ENCODE measurements at regions not wholly inside any gene's neighbourhood (a gene's known extent, or its start where the extent isn't known, plus 50 kb on each side); places are given as distances from the start of the nearest gene placed in this dataset.

DNA sequence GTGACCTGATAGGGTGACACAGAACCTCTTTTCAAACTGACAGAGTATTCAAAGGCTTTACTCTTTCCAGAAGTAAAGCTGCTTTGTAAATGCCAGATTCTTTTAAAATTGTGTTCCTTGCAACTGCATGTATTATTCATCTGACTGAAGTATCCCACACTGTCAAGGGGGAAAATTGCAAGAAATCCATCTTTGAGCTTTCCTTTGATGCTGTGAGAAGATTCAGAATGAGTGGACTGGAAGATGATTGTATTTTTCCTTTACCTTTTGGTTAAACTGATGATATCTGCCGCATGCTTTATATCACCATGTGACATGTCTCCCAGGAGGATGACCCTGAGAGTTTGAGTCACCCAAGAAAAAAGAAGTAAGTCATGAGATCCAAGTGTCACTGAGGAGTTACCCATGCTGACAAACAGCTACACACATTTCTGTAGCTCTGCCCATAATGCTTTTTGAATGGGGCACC lies 250.8 kb upstream of the CBLB start:
- Histone ChIP-seq H3K4me1 (ENCODE audit: control extremely low read depth in 1 of 4, control insufficient read depth in 4 of 4, insufficient read depth in 4 of 4, low read length in 3 of 4) (no peaks in the 10 kb centered on the region), H3K27ac (ENCODE audit: insufficient read depth in 1 of 2, low read depth in 1 of 2, low read length in 2 of 2, poor library complexity in 1 of 2, severe bottlenecking in 2 of 2) (no peak overlapping the region), H3K27me3 (replicated peaks in 2 of 5; ENCODE audit: control insufficient read depth in 4 of 5, insufficient read depth in 5 of 5, low read length in 4 of 5) (no peaks in the 10 kb centered on the region), H3K36me3 (ENCODE audit: control insufficient read depth in 4 of 4, insufficient read depth in 4 of 4, low read length in 3 of 4) (no peaks in the 10 kb centered on the region), H3K9me3 (ENCODE audit: control extremely low read depth in 1 of 5, control insufficient read depth in 4 of 5, insufficient read depth in 2 of 5, low read depth in 1 of 5, low read length in 4 of 5) (no peaks in the 10 kb centered on the region), H3K4me3 (ENCODE audit: control insufficient read depth in 1 of 7, extremely low read depth in 1 of 7, insufficient read depth in 4 of 7, low read depth in 2 of 7, low read length in 6 of 7) (no peak overlapping the region)
- DNase-seq = no peak
- POLR2A ChIA-PET = no interaction called here
- CTCF ChIA-PET = interaction anchor here (0.9 kb wide), 1 partner anchor 9 kb away, joined by 5 read pairs; no protein-coding TSS in a partner anchor
- WGBS (ENCODE audit: insufficient coverage) = 100% methylated on average over 1 of the region's 1 CpG

DNA sequence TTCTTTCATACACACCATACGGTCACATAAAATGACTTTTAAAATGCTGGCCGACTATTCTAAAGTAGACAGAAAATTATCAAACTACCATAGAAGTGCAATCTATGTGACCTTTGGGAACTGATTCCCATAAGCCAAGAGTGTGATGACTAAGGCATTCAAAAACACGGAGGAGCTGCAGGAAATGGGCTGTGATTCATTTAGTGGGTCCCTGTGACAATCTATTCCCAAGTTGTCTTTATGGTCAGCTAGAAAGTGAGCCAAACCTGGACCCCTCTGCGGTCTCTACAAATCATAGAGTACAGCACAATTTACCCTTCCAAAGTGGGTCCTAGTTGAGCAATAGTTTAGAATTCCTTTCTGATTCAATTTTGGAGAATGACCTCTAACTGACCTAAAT lies 251.5 kb upstream of the CBLB start:
- POLR2A ChIA-PET = no interaction called here
- H3K27ac ChIP-seq (ENCODE audit: insufficient read depth in 1 of 2, low read depth in 1 of 2, low read length in 2 of 2, poor library complexity in 1 of 2, severe bottlenecking in 2 of 2) = no peak overlapping the region
- no peaks in the 10 kb centered on the region for H3K36me3 ChIP-seq (ENCODE audit: control insufficient read depth in 4 of 4, insufficient read depth in 4 of 4, low read length in 3 of 4)
- no peak overlapping the region for H3K4me3 ChIP-seq (ENCODE audit: control insufficient read depth in 1 of 7, extremely low read depth in 1 of 7, insufficient read depth in 4 of 7, low read depth in 2 of 7, low read length in 6 of 7)
- CTCF ChIA-PET = no interaction called here
- no peak for DNase-seq
- no peaks in the 10 kb centered on the region for H3K4me1 ChIP-seq (ENCODE audit: control extremely low read depth in 1 of 4, control insufficient read depth in 4 of 4, insufficient read depth in 4 of 4, low read length in 3 of 4)
- no peaks in the 10 kb centered on the region for H3K27me3 ChIP-seq (replicated peaks in 2 of 5; ENCODE audit: control insufficient read depth in 4 of 5, insufficient read depth in 5 of 5, low read length in 4 of 5)
- WGBS (ENCODE audit: insufficient coverage) = 90% methylated on average over 4 of the region's 4 CpGs
- H3K9me3 ChIP-seq (ENCODE audit: control extremely low read depth in 1 of 5, control insufficient read depth in 4 of 5, insufficient read depth in 2 of 5, low read depth in 1 of 5, low read length in 4 of 5) = no peaks in the 10 kb centered on the region

DNA sequence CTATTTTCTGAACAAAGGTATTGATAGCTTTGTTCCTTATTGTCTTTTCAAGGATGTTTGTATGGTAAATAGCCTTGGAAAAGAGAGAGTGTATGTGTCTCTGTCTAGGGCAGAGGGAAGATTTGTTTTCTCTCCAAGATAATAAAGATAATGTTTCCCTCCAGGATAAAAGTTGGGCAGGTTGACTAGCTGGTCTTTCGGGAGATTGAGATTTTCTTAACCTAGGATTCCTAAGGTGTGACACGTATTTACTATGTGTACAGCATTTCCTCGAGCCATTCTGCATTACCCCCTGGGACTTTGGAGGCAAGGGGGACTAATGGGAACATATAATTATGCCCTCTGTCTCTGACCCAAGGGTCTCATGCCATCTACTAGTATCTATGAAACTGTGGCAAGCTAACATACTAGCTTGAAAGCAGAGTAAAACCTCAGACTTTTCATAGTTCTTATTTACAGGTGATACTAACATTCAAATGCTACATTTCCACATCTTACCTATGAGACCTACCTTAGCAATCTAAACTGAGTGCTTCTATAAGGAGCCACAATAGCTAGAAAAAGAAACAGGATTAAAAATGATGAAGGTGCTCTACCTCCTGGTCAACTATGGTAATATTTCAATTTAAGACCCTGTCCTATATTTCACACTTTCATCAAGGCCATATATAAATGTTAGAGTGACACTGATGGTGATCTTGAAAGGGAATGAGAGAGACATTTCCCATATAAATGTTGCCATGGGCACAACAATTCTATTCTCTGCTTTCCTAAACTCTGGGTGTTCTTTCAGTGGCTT lies 252.9 kb upstream of the CBLB start:
- H3K4me3 ChIP-seq (ENCODE audit: control insufficient read depth in 1 of 7, extremely low read depth in 1 of 7, insufficient read depth in 4 of 7, low read depth in 2 of 7, low read length in 6 of 7) = no peak overlapping the region
- no peaks in the 10 kb centered on the region for H3K27me3 ChIP-seq (replicated peaks in 2 of 5; ENCODE audit: control insufficient read depth in 4 of 5, insufficient read depth in 5 of 5, low read length in 4 of 5)
- ChIA-PET POLR2A (no interaction called here), CTCF (interaction anchor here (0.6 to 0.8 kb wide), 3 partner anchors 350 to 487 kb away, joined by 3 read pairs; no protein-coding TSS in a partner anchor)
- 83% methylated on average over 1 of the region's 3 CpGs for WGBS (ENCODE audit: insufficient coverage)
- no peaks in the 10 kb centered on the region for H3K36me3 ChIP-seq (ENCODE audit: control insufficient read depth in 4 of 4, insufficient read depth in 4 of 4, low read length in 3 of 4)
- no peaks in the 10 kb centered on the region for H3K9me3 ChIP-seq (ENCODE audit: control extremely low read depth in 1 of 5, control insufficient read depth in 4 of 5, insufficient read depth in 2 of 5, low read depth in 1 of 5, low read length in 4 of 5)
- H3K4me1 ChIP-seq (ENCODE audit: control extremely low read depth in 1 of 4, control insufficient read depth in 4 of 4, insufficient read depth in 4 of 4, low read length in 3 of 4) = no peaks in the 10 kb centered on the region
- H3K27ac ChIP-seq (ENCODE audit: insufficient read depth in 1 of 2, low read depth in 1 of 2, low read length in 2 of 2, poor library complexity in 1 of 2, severe bottlenecking in 2 of 2) = no peak overlapping the region
- no peak for DNase-seq

DNA sequence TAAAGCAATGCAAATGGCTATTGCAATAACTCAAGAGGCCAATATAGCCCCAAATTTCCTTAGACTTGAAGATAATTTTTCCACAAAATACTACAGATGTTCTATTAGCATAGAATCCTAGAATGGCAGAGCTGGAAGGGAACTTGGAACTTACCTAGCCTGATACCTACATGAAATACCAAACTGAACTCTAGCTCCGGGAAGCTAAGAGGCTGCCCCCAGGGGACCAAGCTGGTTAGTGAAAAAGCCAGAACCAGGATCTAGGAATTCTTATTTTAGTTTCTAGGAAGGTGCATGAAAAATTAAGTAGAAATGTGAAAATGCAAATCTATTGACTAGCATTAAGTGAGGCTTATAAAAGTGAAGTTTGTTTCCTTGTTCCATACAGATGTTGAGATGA lies 256.0 kb upstream of the CBLB start:
- H3K4me3 ChIP-seq (ENCODE audit: control insufficient read depth in 1 of 7, extremely low read depth in 1 of 7, insufficient read depth in 4 of 7, low read depth in 2 of 7, low read length in 6 of 7) = no peak overlapping the region
- ChIA-PET POLR2A (no interaction called here), CTCF (no interaction called here)
- no peaks in the 10 kb centered on the region for H3K36me3 ChIP-seq (ENCODE audit: control insufficient read depth in 4 of 4, insufficient read depth in 4 of 4, low read length in 3 of 4)
- 100% methylated on average over 1 of the region's 1 CpG for WGBS (ENCODE audit: insufficient coverage)
- H3K9me3 ChIP-seq (ENCODE audit: control extremely low read depth in 1 of 5, control insufficient read depth in 4 of 5, insufficient read depth in 2 of 5, low read depth in 1 of 5, low read length in 4 of 5) = no peaks in the 10 kb centered on the region
- DNase-seq = no peak
- H3K27me3 ChIP-seq (replicated peaks in 2 of 5; ENCODE audit: control insufficient read depth in 4 of 5, insufficient read depth in 5 of 5, low read length in 4 of 5) = no peaks in the 10 kb centered on the region
- no peak overlapping the region for H3K27ac ChIP-seq (ENCODE audit: insufficient read depth in 1 of 2, low read depth in 1 of 2, low read length in 2 of 2, poor library complexity in 1 of 2, severe bottlenecking in 2 of 2)
- no peaks in the 10 kb centered on the region for H3K4me1 ChIP-seq (ENCODE audit: control extremely low read depth in 1 of 4, control insufficient read depth in 4 of 4, insufficient read depth in 4 of 4, low read length in 3 of 4)

DNA sequence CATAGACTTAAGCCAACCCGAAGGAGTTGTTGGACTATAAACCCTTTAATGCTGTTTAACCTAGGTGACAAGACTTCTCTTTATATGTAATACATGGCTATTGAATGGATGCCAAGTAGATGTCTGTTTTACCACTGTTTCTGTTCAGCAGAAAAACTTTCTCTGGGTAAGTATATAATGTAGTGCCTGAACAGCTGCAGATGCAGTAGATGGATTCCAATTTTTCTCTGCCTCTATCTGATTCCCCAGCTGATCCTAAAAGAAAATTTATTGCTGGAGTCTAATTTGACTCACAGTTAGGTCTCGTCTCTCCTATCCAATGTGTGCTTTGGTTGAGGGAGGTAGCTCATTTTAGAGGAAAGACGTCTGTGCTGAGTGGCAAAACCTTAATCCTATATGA lies 256.5 kb upstream of the CBLB start:
- no peak for DNase-seq
- Histone ChIP-seq H3K36me3 (ENCODE audit: control insufficient read depth in 4 of 4, insufficient read depth in 4 of 4, low read length in 3 of 4) (no peaks in the 10 kb centered on the region), H3K27me3 (replicated peaks in 2 of 5; ENCODE audit: control insufficient read depth in 4 of 5, insufficient read depth in 5 of 5, low read length in 4 of 5) (no peaks in the 10 kb centered on the region), H3K4me1 (ENCODE audit: control extremely low read depth in 1 of 4, control insufficient read depth in 4 of 4, insufficient read depth in 4 of 4, low read length in 3 of 4) (no peaks in the 10 kb centered on the region), H3K9me3 (ENCODE audit: control extremely low read depth in 1 of 5, control insufficient read depth in 4 of 5, insufficient read depth in 2 of 5, low read depth in 1 of 5, low read length in 4 of 5) (no peaks in the 10 kb centered on the region), H3K27ac (ENCODE audit: insufficient read depth in 1 of 2, low read depth in 1 of 2, low read length in 2 of 2, poor library complexity in 1 of 2, severe bottlenecking in 2 of 2) (no peak overlapping the region), H3K4me3 (ENCODE audit: control insufficient read depth in 1 of 7, extremely low read depth in 1 of 7, insufficient read depth in 4 of 7, low read depth in 2 of 7, low read length in 6 of 7) (no peak overlapping the region)
- 100% methylated on average over 1 of the region's 3 CpGs for WGBS (ENCODE audit: insufficient coverage)
- POLR2A ChIA-PET = no interaction called here
- CTCF ChIA-PET = interaction anchor here (1.0 kb wide), 1 partner anchor 12 kb away, joined by 3 read pairs; no protein-coding TSS in a partner anchor

DNA sequence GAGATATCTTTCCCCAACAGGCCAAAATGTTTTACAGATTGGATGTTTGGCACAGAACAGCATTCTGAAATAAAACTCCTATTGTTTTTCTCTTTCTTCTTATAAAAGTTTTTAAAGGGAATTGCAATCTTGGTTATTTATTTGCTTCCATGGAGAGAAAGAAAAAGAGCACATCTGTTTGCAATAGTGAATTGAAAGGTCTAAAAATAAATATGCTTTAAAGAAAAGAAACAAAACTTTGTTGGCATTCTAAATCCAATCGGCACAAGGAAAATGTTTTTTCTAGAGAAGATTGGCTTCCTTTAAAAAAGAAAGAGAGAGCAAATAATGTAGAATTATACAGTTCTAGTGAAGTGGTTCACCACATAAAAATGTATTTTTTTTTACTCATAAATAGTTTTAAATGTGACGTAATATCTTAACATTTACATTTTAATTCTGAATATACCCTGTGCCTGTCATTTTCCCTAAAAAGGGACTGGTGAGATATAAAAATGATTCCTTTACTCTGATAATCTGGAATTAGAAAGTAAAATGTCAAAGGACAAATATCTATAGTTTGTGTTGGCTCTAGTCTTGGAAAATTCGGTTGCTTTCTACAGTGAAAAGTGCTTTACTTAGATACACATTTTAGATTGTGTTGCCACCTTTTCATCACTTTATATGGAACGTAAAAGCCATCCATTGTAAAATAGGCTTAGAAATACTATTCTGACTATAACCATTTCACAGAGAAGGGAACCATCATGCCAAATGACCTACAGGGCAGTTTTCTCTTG lies 257.4 kb upstream of the CBLB start:
- Histone ChIP-seq H3K4me1 (ENCODE audit: control extremely low read depth in 1 of 4, control insufficient read depth in 4 of 4, insufficient read depth in 4 of 4, low read length in 3 of 4) (peaks cover 0 to 4% (median 0%) of the 10 kb centered on the region in 4 experiments), H3K27me3 (replicated peaks in 2 of 5; ENCODE audit: control insufficient read depth in 4 of 5, insufficient read depth in 5 of 5, low read length in 4 of 5) (no peaks in the 10 kb centered on the region), H3K4me3 (ENCODE audit: control insufficient read depth in 1 of 7, extremely low read depth in 1 of 7, insufficient read depth in 4 of 7, low read depth in 2 of 7, low read length in 6 of 7) (no peak overlapping the region), H3K9me3 (ENCODE audit: control extremely low read depth in 1 of 5, control insufficient read depth in 4 of 5, insufficient read depth in 2 of 5, low read depth in 1 of 5, low read length in 4 of 5) (no peaks in the 10 kb centered on the region), H3K27ac (ENCODE audit: insufficient read depth in 1 of 2, low read depth in 1 of 2, low read length in 2 of 2, poor library complexity in 1 of 2, severe bottlenecking in 2 of 2) (no peak overlapping the region), H3K36me3 (ENCODE audit: control insufficient read depth in 4 of 4, insufficient read depth in 4 of 4, low read length in 3 of 4) (no peaks in the 10 kb centered on the region)
- ChIA-PET CTCF (interaction anchor here (1.0 kb wide), 1 partner anchor 11 kb away, joined by 3 read pairs; no protein-coding TSS in a partner anchor), POLR2A (no interaction called here)
- DNase-seq = no peak
- no CpG with 5 or more reads among the region's 4 CpGs for WGBS (ENCODE audit: insufficient coverage)

DNA sequence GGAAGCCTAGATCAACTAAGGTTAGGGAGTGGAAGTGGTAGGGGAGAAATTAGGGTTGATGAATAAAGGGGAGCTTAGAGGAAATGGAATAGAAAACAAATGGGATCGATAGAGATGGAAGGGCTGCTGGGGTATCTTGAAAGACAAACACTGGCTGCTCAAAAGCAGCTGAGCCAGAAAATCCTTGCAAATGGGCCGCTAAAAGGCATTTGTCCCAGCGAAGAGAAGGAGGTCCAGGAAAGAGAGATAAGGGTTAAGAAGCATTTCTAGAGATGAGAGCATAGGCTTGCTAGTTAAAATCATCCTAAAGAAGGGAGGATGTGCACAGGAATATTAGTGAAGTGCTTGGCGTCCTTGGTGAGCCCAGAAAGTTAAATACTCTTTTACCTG lies 258.0 kb upstream of the CBLB start:
- POLR2A ChIA-PET = no interaction called here
- DNase-seq = no peak
- Histone ChIP-seq H3K36me3 (ENCODE audit: control insufficient read depth in 4 of 4, insufficient read depth in 4 of 4, low read length in 3 of 4) (no peaks in the 10 kb centered on the region), H3K9me3 (ENCODE audit: control extremely low read depth in 1 of 5, control insufficient read depth in 4 of 5, insufficient read depth in 2 of 5, low read depth in 1 of 5, low read length in 4 of 5) (no peaks in the 10 kb centered on the region), H3K4me1 (ENCODE audit: control extremely low read depth in 1 of 4, control insufficient read depth in 4 of 4, insufficient read depth in 4 of 4, low read length in 3 of 4) (peaks cover 0 to 4% (median 0%) of the 10 kb centered on the region in 4 experiments), H3K4me3 (ENCODE audit: control insufficient read depth in 1 of 7, extremely low read depth in 1 of 7, insufficient read depth in 4 of 7, low read depth in 2 of 7, low read length in 6 of 7) (no peak overlapping the region), H3K27me3 (replicated peaks in 2 of 5; ENCODE audit: control insufficient read depth in 4 of 5, insufficient read depth in 5 of 5, low read length in 4 of 5) (no peaks in the 10 kb centered on the region), H3K27ac (ENCODE audit: insufficient read depth in 1 of 2, low read depth in 1 of 2, low read length in 2 of 2, poor library complexity in 1 of 2, severe bottlenecking in 2 of 2) (no peak overlapping the region)
- CTCF ChIA-PET = no interaction called here
- WGBS (ENCODE audit: insufficient coverage) = 96% methylated on average over 3 of the region's 4 CpGs

All from common myeloid progenitor, CD34-positive (primary cell).